OCI-LY7 (cell line): ENCODE measurements at regions not wholly inside any gene's neighbourhood (a gene's known extent, or its start where the extent isn't known, plus 50 kb on each side); places are given as distances from the start of the nearest gene placed in this dataset.
"Not testable (repeated sequence)": the region's sequence is repeated elsewhere in the genome, so short reads cannot be mapped to it uniquely, and the experiment has no call there.

ENCODE experiments used
- BruUV-seq: library from RNA; stranded (reverse); fragments of 400-500 nt; replicated peaks from 2 replicates; lab custom pipeline; 2021; lab: Mats Ljungman, UMichigan
- CTCF ChIA-PET: fragments of 300-600 bp; sonication (Branson Sonifier 250); formaldehyde crosslinking; loops from one replicate; lab custom pipeline; 2022; ENCODE audit warnings: antibody characterized with exemption; ENCODE audit not compliant: unreplicated experiment; lab: Charles Lee
- POLR2A ChIA-PET: fragments of 300-600 bp; sonication (Branson Sonifier 250); formaldehyde crosslinking; loops from one replicate; lab custom pipeline; 2022; ENCODE audit warnings: antibody characterized with exemption; lab: Charles Lee
- DNase-seq: peaks from one replicate; pipeline ENCODE4 v3.0.0-alpha.2; 2015; ENCODE audit warnings: low spot score
- H2AFZ ChIP-seq: fragments of 200-600 bp; sonication (generic), shearing (Covaris generic); 2 replicates; pipeline ENCODE4 v1.6.1; 2014; ENCODE audit warnings: mild to moderate bottlenecking, antibody characterized with exemption, low read length, moderate library complexity
- H3K27ac ChIP-seq: fragments of 200-600 bp; sonication (generic); 2 replicates; pipeline ENCODE4 v1.5.1; 2014; ENCODE audit warnings: mixed run types, low read depth, mild to moderate bottlenecking, moderate library complexity, low read length, inconsistent platforms; ENCODE audit not compliant: poor library complexity, severe bottlenecking
- H3K36me3 ChIP-seq: fragments of 200-600 bp; sonication (generic); 2 replicates; pipeline ENCODE4 v1.6.1; 2014; ENCODE audit warnings: mild to moderate bottlenecking, antibody characterized with exemption, low read length, moderate library complexity, mixed read lengths; ENCODE audit not compliant: insufficient read depth
- H3K4me1 ChIP-seq: fragments of 200-600 bp; sonication (generic); 2 replicates; pipeline ENCODE4 v1.5.1; 2014; ENCODE audit warnings: mild to moderate bottlenecking, low read length; ENCODE audit not compliant: insufficient read depth, poor library complexity, severe bottlenecking
- H3K4me2 ChIP-seq: fragments of 200-600 bp; sonication (generic); 2 replicates; pipeline ENCODE4 v1.6.1; 2014; ENCODE audit warnings: mild to moderate bottlenecking, low read length
- H3K4me3 ChIP-seq: fragments of 200-600 bp; sonication (generic); 2 replicates; pipeline ENCODE4 v1.5.1; 2014; ENCODE audit warnings: mild to moderate bottlenecking, low read depth, low read length; ENCODE audit not compliant: poor library complexity, severe bottlenecking
- H3K79me2 ChIP-seq: fragments of 200-600 bp; sonication (generic); 2 replicates; pipeline ENCODE4 v1.6.1; 2016; ENCODE audit warnings: low read depth, mild to moderate bottlenecking, low read length, moderate library complexity, mixed read lengths; ENCODE audit not compliant: insufficient read depth
- H3K9me2 ChIP-seq: fragments of 200-600 bp; sonication (generic); 2 replicates; pipeline ENCODE4 v1.6.1; 2016; ENCODE audit warnings: mild to moderate bottlenecking, low read length, mixed read lengths; ENCODE audit not compliant: insufficient read depth
- H3K9me3 ChIP-seq: fragments of 200-600 bp; sonication (generic); 2 replicates; pipeline ENCODE4 v1.6.1; 2014; ENCODE audit warnings: mild to moderate bottlenecking, mixed run types, low read length, mixed read lengths
- H4K20me1 ChIP-seq: fragments of 200-600 bp; sonication (generic); 2 replicates; pipeline ENCODE4 v1.6.1; 2014; ENCODE audit warnings: mild to moderate bottlenecking, antibody characterized with exemption, low read length, moderate library complexity, mixed read lengths; ENCODE audit not compliant: insufficient read depth
- CTCF ChIP-seq: fragments of 200-600 bp; sonication (generic); conservative IDR thresholded peaks from 2 replicates; pipeline ENCODE4 v1.5.1; 2014; ENCODE audit warnings: mild to moderate bottlenecking, antibody characterized with exemption, low read length, moderate library complexity, mixed read lengths
- EZH2phosphoT487 ChIP-seq: fragments of 200-600 bp; sonication (generic); IDR thresholded peaks from 2 replicates; pipeline ENCODE4 v1.6.1; 2018; ENCODE audit warnings: low read depth, borderline replicate concordance, mild to moderate bottlenecking, mixed run types, antibody characterized with exemption, low read length, moderate library complexity, mixed read lengths
- intact Hi-C: fragments of 100-400 bp; cut with micrococcal nuclease; formaldehyde crosslinking; loops from one replicate; pipeline ENCODE4 v1.10.0; 2022; ENCODE audit not compliant: unreplicated experiment

GRCh38 chr10:36771725-36772124 is 353.7 kb upstream of the ANKRD30A start:
- intact Hi-C loops, result no loop called here
- no peaks in the 10 kb centered on the region for H4K20me1 ChIP-seq
- no peak for DNase-seq
- H3K9me2 ChIP-seq, result no peaks in the 10 kb centered on the region
- no peak overlapping the region for H3K4me2 ChIP-seq
- H3K36me3 ChIP-seq, result no peaks in the 10 kb centered on the region
- H3K4me3 ChIP-seq, result no peak overlapping the region
- no TSS peak for BruUV-seq
- H3K79me2 ChIP-seq, result no peaks in the 10 kb centered on the region
- H3K9me3 ChIP-seq, result no peaks in the 10 kb centered on the region
- no peak overlapping the region for H2AFZ ChIP-seq
- H3K27ac ChIP-seq, result no peak overlapping the region
- CTCF ChIA-PET, result no interaction called here
- H3K4me1 ChIP-seq, result no peaks in the 10 kb centered on the region
- no peak for TF ChIP-seq CTCF
- TF ChIP-seq EZH2phosphoT487, result no peak
- POLR2A ChIA-PET, result interaction anchor here (0.7 to 0.9 kb wide), 3 partner anchors 25 to 288 kb away, joined by 3 to 4 read pairs (median 3); no protein-coding TSS in a partner anchor

GRCh38 chr10:36769741-36770140 is 355.7 kb upstream of the ANKRD30A start:
- H3K9me2 ChIP-seq, H3K79me2 ChIP-seq, H4K20me1 ChIP-seq, POLR2A ChIA-PET, H3K4me2 ChIP-seq, H3K4me1 ChIP-seq, H3K27ac ChIP-seq, H2AFZ ChIP-seq, DNase-seq, intact Hi-C loops, BruUV-seq, H3K4me3 ChIP-seq, CTCF ChIA-PET, H3K36me3 ChIP-seq, H3K9me3 ChIP-seq: not testable (repeated sequence)

GRCh38 chr10:36766940-36767339 is 358.5 kb upstream of the ANKRD30A start:
- no peaks in the 10 kb centered on the region for H3K36me3 ChIP-seq
- no peaks in the 10 kb centered on the region for H3K79me2 ChIP-seq
- no peaks in the 10 kb centered on the region for H4K20me1 ChIP-seq
- H3K4me1 ChIP-seq, result no peaks in the 10 kb centered on the region
- H3K9me3 ChIP-seq, result no peaks in the 10 kb centered on the region
- H2AFZ ChIP-seq, result no peak overlapping the region
- no peak overlapping the region for H3K27ac ChIP-seq
- ChIA-PET POLR2A (no interaction called here), CTCF (no interaction called here)
- no peak for TF ChIP-seq CTCF
- no peak for TF ChIP-seq EZH2phosphoT487
- BruUV-seq, result no TSS peak
- no peaks in the 10 kb centered on the region for H3K9me2 ChIP-seq
- H3K4me2 ChIP-seq, result no peak overlapping the region
- intact Hi-C loops, result no loop called here
- H3K4me3 ChIP-seq, result no peak overlapping the region
- DNase-seq, result no peak
